H1 (cell line): ENCODE measurements at regions not wholly inside any gene's neighbourhood (a gene's known extent, or its start where the extent isn't known, plus 50 kb on each side); places are given as distances from the start of the nearest gene placed in this dataset.

Experiments used
- CHD1 ChIP-seq: IDR thresholded peaks from 2 replicates; pipeline ENCODE4 v1.6.1; 2012; ENCODE audit warnings: low read depth, low read length, improper control_type of control experiment
- FOSL1 ChIP-seq: IDR thresholded peaks from 2 replicates; pipeline ENCODE4 v1.6.1; 2011; ENCODE audit warnings: mild to moderate bottlenecking, low read depth, low read length, moderate library complexity; ENCODE audit not compliant: insufficient read depth
- MAFK ChIP-seq: IDR thresholded peaks from 2 replicates; pipeline ENCODE4 v1.6.1; 2012; ENCODE audit warnings: low read depth, mild to moderate bottlenecking, improper control_type of control experiment, low read length
- POLR2AphosphoS5 ChIP-seq: IDR thresholded peaks from 2 replicates; pipeline ENCODE4 v1.6.1; 2011; ENCODE audit warnings: low read depth, low read length
- POU5F1 ChIP-seq: IDR thresholded peaks from 2 replicates; pipeline ENCODE4 v1.6.1; 2011; ENCODE audit warnings: low read depth, mild to moderate bottlenecking, low read length, moderate library complexity
- TEAD4 ChIP-seq: IDR thresholded peaks from 2 replicates; pipeline ENCODE4 v1.6.1; 2012; ENCODE audit warnings: low read depth, low read length, inconsistent platforms, mixed read lengths
- TF ChIP-seq, protein P1 (sequence below): IDR thresholded peaks from 2 replicates; pipeline ENCODE4 v1.6.1; 2012; ENCODE audit warnings: inconsistent platforms
- TF ChIP-seq, protein P2 (sequence below): IDR thresholded peaks from 2 replicates; pipeline ENCODE4 v1.6.1; 2011; ENCODE audit warnings: low read length, improper control_type of control experiment

DNA sequence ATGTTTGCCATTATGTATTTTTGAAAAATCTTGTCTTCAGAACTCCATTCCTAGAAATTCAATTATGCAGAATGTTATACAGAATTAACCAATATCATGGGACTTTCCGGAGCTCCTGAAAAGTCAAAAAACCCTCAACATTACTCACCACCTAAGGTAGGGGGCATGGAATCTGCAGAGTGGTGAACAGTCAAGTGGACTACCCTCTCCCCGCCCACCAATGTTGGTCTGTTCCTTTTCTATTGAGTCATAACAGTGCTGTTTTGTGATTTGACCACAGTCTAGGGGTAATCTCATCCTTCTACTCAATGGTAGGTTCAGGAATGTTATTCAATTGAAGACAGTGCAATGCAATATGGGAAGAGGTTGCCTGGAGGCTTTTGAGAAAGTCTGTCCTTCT lies 130.5 kb upstream of the HABP2 start (continued):
- TF ChIP-seq, protein P1, sequence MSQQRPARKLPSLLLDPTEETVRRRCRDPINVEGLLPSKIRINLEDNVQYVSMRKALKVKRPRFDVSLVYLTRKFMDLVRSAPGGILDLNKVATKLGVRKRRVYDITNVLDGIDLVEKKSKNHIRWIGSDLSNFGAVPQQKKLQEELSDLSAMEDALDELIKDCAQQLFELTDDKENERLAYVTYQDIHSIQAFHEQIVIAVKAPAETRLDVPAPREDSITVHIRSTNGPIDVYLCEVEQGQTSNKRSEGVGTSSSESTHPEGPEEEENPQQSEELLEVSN = no peak
- TF ChIP-seq, protein P2, sequence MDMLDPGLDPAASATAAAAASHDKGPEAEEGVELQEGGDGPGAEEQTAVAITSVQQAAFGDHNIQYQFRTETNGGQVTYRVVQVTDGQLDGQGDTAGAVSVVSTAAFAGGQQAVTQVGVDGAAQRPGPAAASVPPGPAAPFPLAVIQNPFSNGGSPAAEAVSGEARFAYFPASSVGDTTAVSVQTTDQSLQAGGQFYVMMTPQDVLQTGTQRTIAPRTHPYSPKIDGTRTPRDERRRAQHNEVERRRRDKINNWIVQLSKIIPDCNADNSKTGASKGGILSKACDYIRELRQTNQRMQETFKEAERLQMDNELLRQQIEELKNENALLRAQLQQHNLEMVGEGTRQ = no peak
- TF ChIP-seq FOSL1 (no peak), MAFK (no peak), TEAD4 (no peak), POLR2AphosphoS5 (no peak), CHD1 (no peak), POU5F1 (no peak)
